GM21825 (cell line): ENCODE measurements at regions not wholly inside any gene's neighbourhood (a gene's known extent, or its start where the extent isn't known, plus 50 kb on each side); places are given as distances from the start of the nearest gene placed in this dataset.
"Not testable (repeated sequence)": the region's sequence is repeated elsewhere in the genome, so short reads cannot be mapped to it uniquely, and the experiment has no call there.

ENCODE experiments used
- ATAC-seq: cut with Tn5 transposase; IDR thresholded peaks from one replicate; pipeline ENCODE4 v1.9.1; 2021; ENCODE audit warnings: mild to moderate bottlenecking, moderate library complexity; ENCODE audit not compliant: unreplicated experiment

DNA sequence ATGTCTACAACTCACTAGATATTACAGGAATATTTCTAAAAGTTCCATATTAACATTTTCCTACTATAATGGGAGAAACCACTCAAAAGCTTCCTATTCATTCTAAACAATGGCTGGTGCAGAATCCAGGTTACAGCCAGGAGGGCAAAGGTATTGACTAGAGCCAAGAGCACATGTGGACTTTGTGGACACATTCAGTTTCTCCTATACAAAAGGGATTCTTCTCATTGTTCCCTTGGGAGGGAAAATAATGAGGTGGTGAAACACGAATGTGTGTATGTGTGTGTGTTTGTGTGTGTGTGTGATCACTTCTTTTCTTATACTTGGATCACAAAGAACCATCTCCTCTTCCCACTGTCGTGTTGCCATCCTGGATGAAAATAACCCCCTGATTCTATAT is 1000.0 kb downstream of the ADGRL2 start:
- no peak for ATAC-seq

DNA sequence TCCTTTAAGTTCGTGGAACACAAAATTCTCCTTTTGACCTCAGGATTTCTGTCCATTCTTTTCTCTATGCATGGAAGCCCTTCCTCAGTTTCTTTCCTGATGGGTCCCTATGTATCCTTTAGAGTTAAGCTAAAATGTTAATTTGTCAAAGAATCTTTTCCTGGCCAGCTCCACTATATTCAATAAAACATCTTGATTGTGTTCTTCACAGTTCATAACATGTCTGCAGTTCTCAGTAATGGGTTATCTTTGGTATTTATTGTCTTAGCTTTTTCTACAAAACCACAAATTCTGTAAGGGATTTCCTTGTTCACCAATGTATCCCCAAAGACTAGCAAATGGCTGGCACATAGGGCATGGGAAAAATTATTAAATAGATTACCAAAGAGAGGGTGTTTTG is 998.5 kb downstream of the ADGRL2 start:
- ATAC-seq = no peak

DNA sequence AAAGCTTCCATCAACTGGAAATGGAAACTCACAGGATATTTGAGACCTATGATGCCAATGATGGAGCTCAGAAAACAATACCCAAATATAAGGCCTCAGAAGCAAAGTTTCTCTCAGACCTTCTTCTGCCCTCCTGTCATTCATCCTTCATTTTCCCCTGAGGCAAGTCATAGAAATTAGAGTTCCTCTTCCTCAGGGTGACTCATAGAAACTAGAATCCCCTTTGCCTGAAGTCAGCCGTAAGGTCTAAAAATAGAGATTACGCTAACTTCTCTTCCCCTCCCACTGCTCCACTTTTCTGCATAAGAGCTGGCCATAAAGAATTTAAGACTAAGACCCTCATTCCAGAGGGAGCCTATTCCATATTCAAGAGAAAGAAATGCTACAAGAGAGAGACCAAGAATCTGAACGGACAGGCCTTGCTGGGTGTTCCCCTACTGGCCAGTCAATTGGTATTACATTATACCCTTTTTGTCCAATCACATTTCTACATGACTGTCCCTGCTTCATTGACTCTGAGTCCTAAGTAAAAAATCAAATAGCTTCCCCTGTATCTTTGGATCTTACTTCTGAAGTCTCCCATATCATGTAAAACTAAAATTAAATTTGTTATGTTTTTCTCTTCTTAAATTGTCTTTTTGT is 994.9 kb downstream of the ADGRL2 start:
- no peak for ATAC-seq

DNA sequence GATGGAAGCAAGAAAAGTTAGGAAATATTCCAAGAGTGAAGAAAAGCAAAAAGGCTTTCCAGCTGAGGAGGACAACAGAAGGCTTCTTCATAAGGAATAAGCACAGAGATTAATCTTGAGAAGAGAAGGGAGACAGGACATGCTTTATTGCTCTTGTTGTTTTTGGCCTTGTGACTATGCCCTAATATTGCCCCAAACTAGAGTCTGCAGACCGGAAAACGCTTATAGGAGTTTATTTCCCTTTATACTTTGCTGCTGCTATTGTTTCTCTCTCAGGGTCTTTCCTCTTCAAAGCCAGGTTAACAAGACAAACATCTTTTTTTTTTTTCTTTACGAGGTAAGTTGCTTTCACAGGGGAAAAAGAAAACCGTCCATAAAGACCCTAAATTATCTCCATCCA is 991.4 kb downstream of the ADGRL2 start:
- no peak for ATAC-seq

DNA sequence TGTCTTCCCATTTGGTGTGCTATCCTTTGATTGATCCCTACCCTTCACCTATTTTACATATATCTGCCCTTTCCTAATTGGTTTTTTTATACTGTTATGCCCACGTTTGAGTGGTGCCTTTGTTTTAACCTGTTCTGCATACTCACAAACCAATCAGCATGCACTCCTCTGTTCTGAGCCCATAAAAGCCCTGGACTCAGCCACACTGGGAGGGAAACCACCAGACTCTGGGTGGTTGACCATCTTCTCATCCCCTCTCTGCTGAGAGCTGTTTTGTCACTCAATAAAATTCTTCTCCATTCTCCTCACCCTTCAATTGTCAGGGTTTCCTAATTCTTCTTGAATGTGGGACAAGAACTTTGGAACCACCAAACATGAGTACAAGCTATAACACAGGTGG is 989.8 kb downstream of the ADGRL2 start:
- no peak for ATAC-seq

DNA sequence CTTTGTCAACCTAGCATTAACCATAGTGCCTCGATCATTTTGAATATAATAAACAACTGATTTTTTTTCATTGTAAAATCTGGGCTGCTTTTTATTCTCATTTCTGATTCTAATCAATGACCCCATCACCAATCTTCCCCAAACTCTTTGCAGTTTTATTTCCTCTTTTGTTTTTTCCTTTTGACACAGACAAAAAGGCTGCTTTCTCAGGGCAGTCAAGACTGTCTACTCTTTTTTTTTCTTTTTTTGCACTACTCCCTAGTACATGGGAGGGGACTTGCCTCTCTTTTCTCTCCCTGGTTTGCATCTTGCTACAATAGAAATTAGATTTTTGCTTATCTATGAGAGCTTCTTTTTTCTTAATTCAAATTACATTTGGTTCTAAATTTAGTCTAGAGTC is 987.9 kb downstream of the ADGRL2 start:
- ATAC-seq = no peak

DNA sequence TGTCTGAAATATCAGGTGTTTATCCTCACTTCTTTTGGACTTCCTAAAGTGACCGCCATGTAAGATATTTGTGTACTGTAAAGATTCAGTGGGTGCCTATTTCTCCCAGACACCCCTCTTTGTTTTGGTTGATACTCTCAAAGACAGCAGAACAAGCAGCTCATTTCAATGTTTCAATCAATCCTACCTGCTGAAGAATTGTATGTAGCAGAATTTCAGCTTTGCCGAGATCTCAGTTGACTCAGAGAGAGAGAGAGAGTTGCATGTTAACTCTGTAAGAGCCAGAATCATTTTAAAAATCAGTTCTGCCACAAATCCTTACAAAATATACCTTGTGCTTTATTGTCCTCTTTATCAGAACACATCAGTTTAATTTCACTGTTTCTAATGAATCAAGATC is 987.3 kb downstream of the ADGRL2 start:
- ATAC-seq = no peak

DNA sequence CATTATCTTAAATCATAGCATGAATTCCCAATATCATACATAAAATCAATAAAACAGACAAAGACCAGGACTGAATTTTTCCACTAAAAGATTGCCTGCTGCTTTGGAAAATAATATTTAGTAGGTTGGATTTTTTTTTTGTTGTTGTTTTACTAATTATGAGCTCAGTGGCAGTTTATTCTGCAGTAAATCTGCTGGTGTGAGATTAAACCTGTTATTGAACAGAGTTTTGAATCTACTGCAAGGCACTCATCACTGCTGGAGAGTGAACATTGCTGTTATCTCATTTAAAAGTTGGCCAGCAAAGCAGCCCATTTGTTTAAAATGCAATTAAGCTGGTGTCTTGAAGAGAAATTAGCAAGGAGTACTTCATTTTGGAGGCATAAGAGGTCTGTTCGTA is 986.1 kb downstream of the ADGRL2 start:
- ATAC-seq = no peak

DNA sequence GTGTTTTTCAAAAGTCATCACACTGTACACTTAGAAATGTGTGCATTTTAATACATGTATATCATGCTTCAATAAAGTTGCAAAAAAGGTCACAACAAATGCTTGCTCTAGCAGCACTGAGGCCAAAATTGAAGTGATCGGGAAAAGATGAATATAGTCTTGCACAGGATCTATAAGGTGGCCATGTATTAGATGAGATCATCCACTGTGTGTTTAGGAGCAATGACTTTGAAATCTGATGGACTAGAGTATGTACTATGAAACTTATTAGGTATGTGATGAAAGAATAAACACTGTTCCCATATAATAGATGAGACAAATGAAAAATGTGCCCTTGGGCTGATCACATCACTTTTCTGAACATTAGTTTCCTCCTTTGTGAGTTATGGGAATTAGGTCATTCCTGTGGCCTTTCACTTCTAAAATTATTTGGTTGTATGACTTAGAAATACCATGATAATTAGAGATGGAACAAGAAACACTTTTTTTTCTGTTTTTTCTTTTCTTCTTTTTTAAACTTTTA is 984.6 kb downstream of the ADGRL2 start:
- ATAC-seq = no peak

DNA sequence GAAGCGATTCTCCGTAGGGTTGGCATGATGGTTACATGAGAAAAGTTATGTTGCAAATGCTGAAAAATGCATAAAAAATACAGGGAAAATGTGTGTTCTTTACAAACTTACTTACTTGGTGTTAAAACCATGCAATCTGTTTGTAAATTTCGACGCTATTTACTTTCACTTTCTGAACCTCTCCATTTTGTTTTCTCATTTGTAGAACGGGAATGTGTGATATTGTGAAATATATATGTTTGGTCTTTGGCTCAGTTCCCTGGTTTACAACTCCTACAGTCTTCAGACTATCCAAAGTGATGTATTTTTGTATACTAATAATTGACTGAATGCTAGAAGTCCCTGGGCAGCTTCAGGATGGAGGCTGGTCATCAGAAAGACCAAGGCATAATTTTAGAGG is 982.3 kb downstream of the ADGRL2 start:
- no peak for ATAC-seq

DNA sequence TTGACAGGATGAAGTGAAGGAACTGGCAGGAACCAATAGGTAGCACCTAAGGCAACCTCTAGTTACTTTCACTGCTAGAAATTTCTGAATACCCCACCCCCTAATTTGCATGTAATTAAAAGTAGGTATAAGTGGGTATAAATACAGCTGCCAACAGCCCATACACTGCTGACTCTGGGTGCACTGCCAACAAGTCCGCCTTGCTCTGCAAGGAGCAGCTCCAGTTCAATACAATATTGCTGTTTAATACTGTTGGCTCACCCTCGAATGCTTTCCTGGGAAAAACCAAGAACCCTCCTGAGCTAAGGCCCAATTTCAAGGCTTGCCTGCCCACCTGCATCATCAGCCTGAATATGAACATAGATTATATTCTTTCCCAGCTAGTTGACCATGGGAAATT is 981.9 kb downstream of the ADGRL2 start:
- no peak for ATAC-seq

DNA sequence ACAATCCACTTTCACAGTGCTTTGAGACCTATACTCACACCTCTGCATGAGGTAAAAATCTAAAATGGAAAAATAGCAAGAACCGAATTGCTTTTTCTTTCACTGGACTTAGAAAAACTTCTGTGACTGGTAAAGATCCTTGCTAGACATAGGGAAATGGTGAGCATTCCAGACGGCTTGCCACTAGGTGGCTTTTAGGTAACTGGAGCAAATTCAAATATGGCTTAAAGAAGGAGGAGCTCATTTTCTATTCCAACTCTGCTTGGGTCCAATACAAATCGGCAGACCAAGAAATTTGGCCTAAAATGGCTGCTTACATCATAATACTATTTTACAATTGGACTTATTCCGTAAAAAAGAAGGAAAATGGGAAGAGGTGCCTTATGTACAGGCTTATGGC is 977.9 kb downstream of the ADGRL2 start:
- ATAC-seq = no peak

DNA sequence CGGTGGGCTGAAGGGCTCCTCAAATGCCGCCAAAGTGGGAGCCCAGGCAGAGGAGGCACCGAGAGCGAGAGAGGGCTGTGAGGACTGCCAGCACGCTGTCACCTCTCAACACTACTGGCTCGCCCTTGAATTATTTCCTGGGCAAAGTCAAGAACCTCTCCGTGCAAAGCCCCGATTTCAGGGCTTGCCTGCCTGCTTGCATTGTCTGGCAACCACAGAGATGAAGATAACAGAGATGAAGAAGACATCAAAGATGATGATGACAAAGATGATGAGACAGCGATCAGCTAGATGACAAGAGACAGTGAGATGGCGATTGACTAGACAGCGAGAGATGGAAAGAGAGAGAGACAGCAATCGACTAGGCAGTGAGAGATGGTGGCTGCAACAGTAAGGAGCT is 976.5 kb downstream of the ADGRL2 start:
- ATAC-seq = no peak

DNA sequence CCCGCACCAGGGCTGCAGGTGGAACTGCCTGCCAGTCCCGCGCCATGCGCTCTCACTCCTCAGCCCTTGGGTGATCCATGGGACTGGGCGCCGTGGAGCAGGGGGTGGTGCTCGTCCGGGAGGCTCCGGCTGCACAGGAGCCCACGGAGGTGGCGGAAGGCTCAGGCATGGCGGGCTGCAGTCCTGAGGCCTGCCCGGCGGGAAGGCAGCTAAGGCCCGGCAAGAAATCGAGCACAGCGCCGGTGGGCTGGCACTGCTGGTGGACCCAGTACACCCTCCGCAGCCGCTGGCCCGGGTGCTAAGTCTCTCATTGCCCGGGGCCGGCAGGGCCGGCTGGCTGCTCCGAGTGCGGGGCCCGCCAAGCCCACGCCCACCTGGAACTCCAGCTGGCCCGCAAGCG is 976.0 kb downstream of the ADGRL2 start:
- not testable (repeated sequence) for ATAC-seq

DNA sequence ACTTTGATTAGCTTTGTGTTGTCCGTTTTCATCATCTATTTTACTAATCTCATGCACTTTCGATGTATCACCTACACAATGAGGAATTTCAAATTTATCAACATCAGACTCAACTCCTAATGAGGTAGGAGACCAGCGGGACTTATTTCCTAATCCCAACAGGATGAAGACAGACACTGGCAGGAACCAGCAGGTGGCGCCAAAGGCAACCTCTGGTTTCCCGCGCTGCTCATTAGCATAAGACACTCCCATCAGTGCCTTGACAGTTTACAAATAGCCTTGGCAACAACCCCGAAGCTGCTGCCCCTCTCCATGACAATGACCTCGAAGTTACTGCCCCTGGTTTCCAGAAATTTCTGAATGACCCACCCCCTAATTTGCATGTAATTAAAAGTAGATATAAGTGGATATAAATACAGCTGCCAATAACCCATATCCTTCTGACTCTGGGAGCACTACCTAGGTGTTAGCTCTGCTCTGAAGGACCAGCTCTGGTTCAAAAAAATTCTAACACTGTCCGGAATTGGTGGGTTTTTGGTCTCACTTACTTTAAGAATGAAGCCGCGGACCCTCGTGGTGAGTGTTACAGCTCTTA is 974.8 kb downstream of the ADGRL2 start:
- ATAC-seq = no peak

DNA sequence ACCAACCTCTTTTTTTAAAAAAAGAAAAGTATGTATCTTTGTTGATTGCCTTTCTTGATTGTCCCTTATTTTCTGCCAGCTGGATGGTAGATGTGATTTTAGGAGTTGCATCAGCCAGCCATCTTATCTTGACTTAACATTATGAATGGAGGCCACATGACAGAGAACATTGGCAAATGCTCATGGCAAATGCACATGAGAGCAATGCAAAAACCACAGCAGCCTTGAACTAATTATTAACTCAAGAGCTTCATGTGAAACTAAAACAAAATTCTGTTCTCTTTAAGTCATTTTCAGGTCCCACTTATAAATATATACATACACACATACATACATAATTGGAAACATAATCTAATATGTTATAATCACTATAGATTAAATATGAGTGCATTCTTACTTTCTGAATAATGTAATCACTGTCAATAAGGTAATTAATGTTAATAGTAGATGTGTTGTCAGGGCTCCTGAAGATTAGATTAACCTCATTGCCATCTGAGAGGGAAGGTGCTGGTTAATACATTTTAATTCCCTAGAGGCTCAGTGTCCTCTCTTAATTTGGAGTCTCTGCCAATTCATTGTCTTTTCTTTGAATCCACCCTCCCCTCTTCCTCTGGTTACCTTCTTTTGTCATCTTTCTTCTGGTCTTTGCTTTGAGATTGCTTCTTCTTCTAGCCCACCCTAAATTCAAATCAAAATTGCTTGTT is 962.2 kb downstream of the ADGRL2 start:
- no peak for ATAC-seq

DNA sequence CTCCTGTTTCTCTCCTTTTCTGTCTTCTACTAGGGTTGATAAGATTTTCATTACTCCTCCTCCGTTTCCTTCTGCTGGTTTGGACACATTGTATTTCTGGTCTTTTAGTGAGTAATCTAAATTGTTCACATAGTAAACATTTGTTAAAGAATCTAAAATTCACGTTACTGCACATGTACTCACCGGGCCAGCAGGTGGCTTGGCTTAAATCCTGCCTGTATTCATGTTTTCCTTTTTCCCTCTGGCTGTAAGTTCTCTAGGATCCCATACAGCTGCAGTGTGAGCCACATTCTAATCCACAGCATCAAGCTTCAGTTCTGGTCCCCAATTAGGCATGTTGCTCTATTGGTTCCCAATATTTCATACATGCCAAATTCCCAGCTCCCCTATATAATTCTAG is 958.3 kb downstream of the ADGRL2 start:
- ATAC-seq = no peak

DNA sequence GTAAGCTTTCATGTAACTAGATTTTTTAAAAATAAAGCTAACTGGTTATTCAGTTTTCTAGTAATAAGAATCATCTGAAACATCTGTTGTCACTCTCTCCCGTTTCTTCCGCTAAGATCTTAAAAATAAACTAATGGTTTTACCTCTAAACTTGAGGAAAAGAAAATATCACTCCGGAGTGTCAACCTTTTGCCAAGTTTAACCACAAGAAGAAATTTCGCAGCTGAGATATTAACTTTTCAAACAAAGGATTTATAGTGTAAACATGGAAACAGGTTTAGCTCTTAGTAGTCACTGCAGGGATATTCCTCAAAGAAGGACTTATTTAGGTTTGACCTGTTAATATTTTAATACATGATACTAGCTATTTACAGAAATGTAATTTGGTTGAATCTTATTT is 954.9 kb downstream of the ADGRL2 start:
- no peak for ATAC-seq

DNA sequence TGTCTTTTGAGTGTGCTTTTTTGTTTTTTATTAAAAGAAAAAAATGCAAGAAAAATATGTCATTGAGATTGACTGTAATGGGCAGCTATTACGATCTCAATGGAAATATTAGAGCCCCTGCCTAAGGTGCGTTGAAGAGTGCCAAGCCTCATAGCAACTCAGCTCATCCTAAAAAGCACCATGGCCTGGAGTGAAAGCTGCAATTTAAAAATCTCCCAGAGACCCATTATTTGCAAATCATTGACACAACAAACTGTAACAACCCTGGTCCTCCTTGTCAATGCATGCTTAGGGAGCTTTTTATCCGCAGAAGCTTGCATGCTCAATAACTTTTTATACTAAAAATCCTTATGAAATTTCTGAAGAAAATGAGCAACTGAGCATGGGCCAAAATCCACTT is 954.5 kb downstream of the ADGRL2 start:
- ATAC-seq = no peak

DNA sequence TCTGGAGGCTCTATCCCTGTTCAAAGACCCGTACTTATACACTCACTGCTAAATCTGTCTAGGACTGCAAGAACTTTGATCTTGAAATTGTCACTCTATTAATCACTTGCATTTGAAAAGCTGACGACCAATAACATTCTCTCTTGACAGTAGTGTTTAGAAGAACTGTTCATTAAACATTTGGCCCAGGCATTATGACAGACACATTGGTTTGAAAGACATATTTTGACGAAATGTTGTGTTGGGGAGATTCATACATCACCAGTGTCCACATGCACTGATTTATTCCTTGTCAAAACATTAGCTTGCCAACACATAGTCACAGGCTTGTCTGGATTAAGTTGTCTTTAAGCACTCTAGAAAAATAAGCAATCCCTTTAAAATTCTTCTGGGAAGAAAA is 951.3 kb downstream of the ADGRL2 start:
- no peak for ATAC-seq

DNA sequence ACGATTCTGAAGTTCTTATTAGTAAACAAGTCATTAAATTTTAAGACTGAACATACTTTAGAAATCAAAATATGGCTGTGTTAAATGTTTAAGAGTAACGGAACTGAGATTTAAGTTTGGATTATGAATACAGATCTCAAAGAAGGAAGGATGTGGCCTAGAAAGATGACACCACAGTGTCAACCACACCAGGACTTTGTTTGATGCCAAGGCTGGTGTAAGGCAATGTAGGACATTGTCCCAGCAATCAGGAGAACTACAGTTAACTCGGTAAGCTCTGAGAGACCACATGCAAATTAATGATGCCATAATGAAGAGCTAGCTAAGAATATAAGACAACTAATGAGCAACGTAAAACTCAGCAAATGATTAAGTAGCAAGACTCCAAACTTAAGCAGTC is 932.9 kb downstream of the ADGRL2 start:
- no peak for ATAC-seq

DNA sequence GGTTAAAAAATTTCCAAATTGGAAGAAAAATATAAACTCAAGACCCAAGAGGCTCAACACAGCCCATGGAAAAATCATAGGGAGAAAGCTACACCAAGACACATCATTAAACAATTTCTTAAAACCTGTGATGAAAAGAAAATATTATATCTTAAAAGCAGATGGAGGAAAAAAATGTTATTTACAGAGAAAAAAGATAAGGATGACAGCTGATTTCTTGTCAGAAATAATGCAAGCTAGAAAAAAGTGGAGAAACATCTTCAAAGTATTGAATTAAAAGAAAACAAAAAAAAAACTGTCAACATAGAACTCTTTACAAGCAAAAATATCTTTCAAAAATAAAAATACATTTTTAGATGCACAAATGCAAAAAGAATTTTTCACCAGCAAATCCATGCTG is 930.5 kb downstream of the ADGRL2 start:
- ATAC-seq = no peak
